ENCODE measurements at regions not wholly inside any gene's neighbourhood (a gene's known extent, or its start where the extent isn't known, plus 50 kb on each side); places are given as distances from the start of the nearest gene placed in this dataset.

GRCh38 chr15:29969562-29970401 is 113.0 kb upstream of the GOLGA8J start:
- Histone ChIP-seq H3K79me2 (ENCODE audit: insufficient read depth, low read length) (no peaks in the 10 kb centered on the region), H2AFZ (ENCODE audit: low read length) (no peak overlapping the region), H3K4me3 (ENCODE audit: low read depth, low read length, poor library complexity, severe bottlenecking) (no peak overlapping the region), H3K27me3 (ENCODE audit: insufficient read depth, low read length) (no peaks in the 10 kb centered on the region), H3F3A (ENCODE audit: insufficient read depth, low read length) (no peaks in the 10 kb centered on the region), H4K20me1 (ENCODE audit: insufficient read depth, low read length) (no peaks in the 10 kb centered on the region), H3K9me3 (ENCODE audit: low read length) (no peaks in the 10 kb centered on the region), H3K27ac (ENCODE audit: low read depth, low read length, poor library complexity, severe bottlenecking) (no peak overlapping the region), H3K4me1 (ENCODE audit: insufficient read depth, low read length, severe bottlenecking) (no peaks in the 10 kb centered on the region), H3K4me2 (ENCODE audit: low read length) (no peak overlapping the region), H3K9ac (ENCODE audit: low read length) (no peak overlapping the region), H3K9me2 (ENCODE audit: low read depth, low read length) (no peaks in the 10 kb centered on the region), H3K36me3 (ENCODE audit: insufficient read depth, low read length) (no peaks in the 10 kb centered on the region)
- TF ChIP-seq EZH2 (IDR thresholded peaks at IDR 0.05; ENCODE audit: borderline replicate concordance, low read length) (no peak), CTCF (IDR thresholded peaks at IDR 0.05; ENCODE audit: low read length) (no peak)

GRCh38 chr15:29968895-29969561 is 113.7 kb upstream of the GOLGA8J start:
- Histone ChIP-seq H4K20me1 (ENCODE audit: insufficient read depth, low read length) (no peaks in the 10 kb centered on the region), H3K9ac (ENCODE audit: low read length) (no peak overlapping the region), H3F3A (ENCODE audit: insufficient read depth, low read length) (no peaks in the 10 kb centered on the region), H3K79me2 (ENCODE audit: insufficient read depth, low read length) (no peaks in the 10 kb centered on the region), H3K9me2 (ENCODE audit: low read depth, low read length) (no peaks in the 10 kb centered on the region), H2AFZ (ENCODE audit: low read length) (no peak overlapping the region), H3K4me3 (ENCODE audit: low read depth, low read length, poor library complexity, severe bottlenecking) (no peak overlapping the region), H3K4me2 (ENCODE audit: low read length) (no peak overlapping the region), H3K36me3 (ENCODE audit: insufficient read depth, low read length) (no peaks in the 10 kb centered on the region), H3K4me1 (ENCODE audit: insufficient read depth, low read length, severe bottlenecking) (no peaks in the 10 kb centered on the region), H3K27ac (ENCODE audit: low read depth, low read length, poor library complexity, severe bottlenecking) (no peak overlapping the region), H3K27me3 (ENCODE audit: insufficient read depth, low read length) (no peaks in the 10 kb centered on the region), H3K9me3 (ENCODE audit: low read length) (no peaks in the 10 kb centered on the region)
- TF ChIP-seq CTCF (IDR thresholded peaks at IDR 0.05; ENCODE audit: low read length) = no peak
- no peak for TF ChIP-seq EZH2 (IDR thresholded peaks at IDR 0.05; ENCODE audit: borderline replicate concordance, low read length)

GRCh38 chr15:29968099-29968894 is 114.5 kb upstream of the GOLGA8J start:
- Histone ChIP-seq H3K4me1 (ENCODE audit: insufficient read depth, low read length, severe bottlenecking) (no peaks in the 10 kb centered on the region), H2AFZ (ENCODE audit: low read length) (no peak overlapping the region), H3K4me2 (ENCODE audit: low read length) (no peak overlapping the region), H3K27me3 (ENCODE audit: insufficient read depth, low read length) (no peaks in the 10 kb centered on the region), H3K9me3 (ENCODE audit: low read length) (no peaks in the 10 kb centered on the region), H4K20me1 (ENCODE audit: insufficient read depth, low read length) (no peaks in the 10 kb centered on the region), H3K36me3 (ENCODE audit: insufficient read depth, low read length) (no peaks in the 10 kb centered on the region), H3K4me3 (ENCODE audit: low read depth, low read length, poor library complexity, severe bottlenecking) (no peak overlapping the region), H3K9me2 (ENCODE audit: low read depth, low read length) (no peaks in the 10 kb centered on the region), H3K79me2 (ENCODE audit: insufficient read depth, low read length) (no peaks in the 10 kb centered on the region), H3F3A (ENCODE audit: insufficient read depth, low read length) (no peaks in the 10 kb centered on the region), H3K27ac (ENCODE audit: low read depth, low read length, poor library complexity, severe bottlenecking) (no peak overlapping the region), H3K9ac (ENCODE audit: low read length) (no peak overlapping the region)
- TF ChIP-seq CTCF (IDR thresholded peaks at IDR 0.05; ENCODE audit: low read length) = no peak
- TF ChIP-seq EZH2 (IDR thresholded peaks at IDR 0.05; ENCODE audit: borderline replicate concordance, low read length) = no peak
